ENCODE measurements at regions not wholly inside any gene's neighbourhood (a gene's known extent, or its start where the extent isn't known, plus 50 kb on each side); places are given as distances from the start of the nearest gene placed in this dataset.

DNA sequence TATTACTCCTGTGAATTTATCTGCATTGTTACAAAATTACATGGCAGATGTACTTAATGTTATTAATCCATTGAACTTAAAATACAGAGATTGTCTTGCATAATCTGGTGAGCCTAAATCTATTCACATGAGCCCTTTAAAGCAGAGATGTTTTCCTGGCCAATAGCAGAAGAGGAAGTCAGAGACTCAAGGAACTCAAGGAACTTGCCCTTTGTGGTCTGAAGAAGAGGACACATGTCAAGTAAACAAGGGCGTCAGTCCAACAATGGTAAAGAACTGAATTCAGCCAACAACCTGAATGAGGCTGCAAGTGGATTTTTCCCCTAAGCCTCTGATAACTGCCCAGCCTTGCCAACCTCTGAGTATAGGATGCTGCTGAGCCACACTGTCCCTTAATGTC, 356.3 kb upstream of the PKDCC start:
- DNase-seq (ENCODE audit: low spot score): no peak

DNA sequence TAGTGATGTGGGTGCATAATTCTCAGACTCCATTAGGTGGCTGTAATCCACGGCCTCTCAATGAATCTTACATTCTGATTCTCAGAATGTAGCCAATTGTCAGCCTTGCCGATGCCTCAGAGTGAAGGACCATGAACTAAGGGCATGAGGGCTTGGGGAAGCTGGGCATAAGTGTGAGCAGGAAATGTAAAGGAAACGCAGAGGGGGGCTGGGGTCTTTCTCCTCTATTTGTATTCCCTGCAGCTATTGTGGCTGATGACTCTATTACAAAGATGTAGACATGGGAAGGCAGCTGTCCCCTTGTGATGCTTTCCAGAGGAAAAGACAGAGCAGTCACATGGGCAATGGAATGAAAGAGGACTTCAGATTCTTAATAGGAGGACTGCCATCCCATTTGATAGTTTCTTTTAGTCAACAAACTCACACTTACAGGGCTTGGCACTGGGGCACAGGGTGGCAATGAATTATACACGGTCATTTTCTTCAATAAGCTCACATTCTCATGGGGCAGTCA, 353.2 kb upstream of the PKDCC start:
- no peak for DNase-seq (ENCODE audit: low spot score)

DNA sequence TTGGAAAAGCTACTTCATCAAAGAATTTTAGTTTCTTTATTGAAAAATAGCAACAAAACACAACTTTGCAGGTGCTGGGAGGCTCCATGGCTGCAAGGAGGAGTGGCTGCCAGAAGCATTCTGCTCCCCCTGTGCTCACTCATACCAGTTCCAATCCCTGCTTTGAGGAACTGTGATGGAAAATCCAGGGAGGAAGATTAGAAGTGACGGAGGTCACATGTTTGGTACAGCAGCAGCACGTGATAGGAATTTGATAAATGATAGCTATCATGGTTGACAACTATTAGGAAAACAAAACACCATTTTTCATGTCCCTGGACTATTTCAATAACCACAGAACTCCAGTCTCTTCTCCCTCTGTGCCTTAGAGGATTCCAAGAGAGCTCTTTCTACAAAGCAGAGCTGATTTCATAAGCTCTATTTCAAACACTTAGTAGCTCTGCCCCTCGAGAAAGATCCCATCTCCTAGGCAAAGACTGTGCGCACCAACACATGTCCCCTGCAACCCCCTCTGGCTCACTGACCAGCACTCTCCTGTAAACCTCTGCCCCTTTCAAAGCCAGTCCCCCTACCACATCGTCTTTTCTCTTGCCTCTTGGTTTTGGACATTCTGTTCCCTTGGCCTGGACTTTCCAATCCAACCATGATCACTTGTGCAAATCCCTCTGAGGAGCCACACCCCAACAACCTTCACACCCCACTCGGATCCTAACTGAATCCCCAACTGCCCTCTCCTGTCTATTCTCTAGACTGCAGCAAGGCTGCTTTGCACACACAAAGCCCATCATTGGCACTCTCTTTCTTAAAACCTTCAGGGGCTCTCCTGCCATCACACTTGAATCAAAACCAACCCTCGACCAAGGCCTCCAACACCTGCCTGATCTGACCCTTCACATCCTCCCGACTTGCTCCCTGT, 352.4 kb upstream of the PKDCC start:
- no peak for DNase-seq (ENCODE audit: low spot score)

DNA sequence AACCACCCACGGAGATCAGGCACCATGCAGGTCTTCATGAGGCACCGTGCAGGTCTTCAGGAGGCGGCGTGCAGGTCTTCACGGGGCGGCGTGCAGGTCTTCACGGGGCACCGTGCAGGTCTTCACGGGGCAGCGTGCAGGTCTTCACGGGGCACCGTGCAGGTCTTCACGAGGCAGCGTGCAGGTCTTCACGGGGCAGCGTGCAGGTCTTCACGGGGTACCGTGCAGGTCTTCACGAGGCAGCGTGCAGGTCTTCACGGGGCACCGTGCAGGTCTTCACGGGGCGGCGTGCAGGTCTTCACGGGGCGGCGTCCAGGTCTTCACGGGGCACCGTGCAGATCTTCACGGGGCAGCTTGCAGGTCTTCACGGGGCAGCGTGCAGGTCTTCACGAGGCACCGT, 350.4 kb upstream of the PKDCC start:
- no peak for DNase-seq (ENCODE audit: low spot score)

DNA sequence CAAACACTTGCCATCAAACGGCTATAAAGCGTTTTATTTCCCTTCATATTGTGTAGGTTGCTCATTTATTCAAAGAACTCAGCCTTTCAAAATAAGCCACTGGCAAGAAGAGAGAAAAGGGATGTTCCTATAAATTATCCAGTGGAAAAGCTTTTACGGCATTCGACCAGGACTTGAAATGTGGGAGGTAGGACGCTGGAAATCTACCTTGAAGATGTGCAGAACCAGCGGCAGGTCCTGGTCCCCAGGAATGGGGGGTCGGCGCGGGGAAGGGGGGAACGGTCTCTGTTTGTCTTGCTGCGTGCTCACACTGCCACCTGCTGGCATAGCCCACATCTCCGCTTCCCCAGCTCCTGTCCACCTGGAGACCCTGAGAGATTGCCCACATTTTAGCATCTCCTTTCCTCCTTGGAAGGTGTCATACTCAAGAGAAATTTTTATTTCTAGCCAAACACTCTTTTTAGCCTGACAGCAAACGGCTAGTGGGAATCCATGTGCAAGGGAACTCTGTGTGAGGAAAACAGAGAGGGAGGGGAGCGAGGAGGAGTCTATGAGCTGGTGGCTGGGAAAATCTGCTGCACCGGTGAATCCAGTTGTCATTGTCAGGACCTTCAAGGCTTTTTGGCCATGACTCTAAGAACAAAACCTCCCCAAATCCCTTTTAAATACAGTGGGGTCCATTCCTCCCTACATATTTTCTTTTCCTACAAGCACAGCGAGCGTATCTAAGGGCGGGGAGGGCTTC, 349.0 kb upstream of the PKDCC start:
- no peak for DNase-seq (ENCODE audit: low spot score)

DNA sequence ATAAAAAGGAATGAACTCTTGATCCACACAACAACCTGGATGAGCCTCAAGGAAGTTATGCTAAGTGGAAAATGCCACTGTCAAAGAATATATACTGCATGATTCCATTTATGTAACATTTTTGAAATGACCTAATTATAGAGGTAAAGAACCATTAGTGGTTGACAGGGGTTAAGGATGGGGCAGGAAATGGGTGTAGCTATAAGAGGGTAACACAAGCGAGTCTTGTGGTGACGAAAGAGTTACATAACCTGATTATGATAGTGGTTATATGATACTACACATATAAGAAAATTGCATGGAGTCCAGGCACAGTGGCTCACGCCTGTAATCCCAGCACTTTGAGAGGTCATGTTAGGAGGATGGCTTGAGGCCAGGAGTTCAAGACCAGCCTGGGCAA, 346.6 kb upstream of the PKDCC start:
- no peak for DNase-seq (ENCODE audit: low spot score)

DNA sequence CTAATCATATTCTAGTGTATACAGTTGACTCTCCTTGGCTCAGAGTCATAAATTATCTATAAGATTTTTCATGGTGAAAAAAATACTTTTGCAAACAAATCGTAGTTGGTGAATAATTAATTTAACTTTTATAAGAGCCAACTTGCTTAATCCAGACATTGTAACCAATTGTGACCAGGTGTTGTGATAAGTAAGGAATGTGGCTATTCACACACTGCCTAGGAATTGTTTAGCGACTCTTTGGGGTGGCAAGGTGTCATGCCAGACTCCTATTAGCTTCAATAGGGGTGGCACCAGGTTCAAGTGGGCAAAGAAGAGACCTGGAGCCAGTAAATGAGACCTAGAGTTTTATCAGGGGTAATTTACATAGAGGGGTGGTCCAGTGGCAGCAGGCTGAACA, 344.7 kb upstream of the PKDCC start:
- no peak for DNase-seq (ENCODE audit: low spot score)

DNA sequence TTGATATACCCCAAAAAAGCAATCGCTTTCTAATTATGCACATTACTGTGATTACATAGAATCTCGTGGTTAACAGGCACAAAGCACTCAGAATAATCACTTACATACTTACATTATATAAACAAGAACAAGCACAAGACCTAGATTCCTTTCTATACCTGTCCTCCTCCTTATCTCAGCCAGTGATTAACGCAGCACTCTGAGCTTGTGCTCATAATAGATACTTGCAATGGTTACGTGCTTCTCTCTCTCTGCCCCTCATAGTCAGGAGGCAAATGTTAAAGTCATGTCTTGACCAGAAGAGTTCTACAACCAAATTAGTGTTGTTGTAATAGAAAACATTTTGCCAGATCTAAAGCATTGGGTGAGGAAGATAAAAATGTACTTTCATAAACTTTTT, 342.2 kb upstream of the PKDCC start:
- no peak for DNase-seq (ENCODE audit: low spot score)

DNA sequence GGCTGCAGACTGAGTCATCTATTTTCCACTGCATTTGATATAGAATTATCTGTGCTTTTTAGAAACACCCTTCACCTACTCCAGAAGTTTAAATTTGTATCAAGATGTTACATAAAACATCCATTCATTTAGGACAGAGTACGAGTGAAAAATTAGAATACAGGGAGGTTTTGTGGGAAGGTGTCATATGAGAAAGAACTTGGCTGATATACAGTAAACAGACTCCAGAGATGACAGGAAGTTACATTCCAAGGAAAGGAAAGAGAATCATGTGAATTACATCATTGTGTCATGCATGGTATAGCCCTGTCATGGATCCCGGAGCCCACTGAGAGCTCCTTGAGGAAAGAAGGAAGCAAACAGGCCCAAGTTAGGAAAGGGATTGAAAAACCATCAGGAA, 341.5 kb upstream of the PKDCC start:
- peak; percentile 12 for DNase-seq (ENCODE audit: low spot score)

DNA sequence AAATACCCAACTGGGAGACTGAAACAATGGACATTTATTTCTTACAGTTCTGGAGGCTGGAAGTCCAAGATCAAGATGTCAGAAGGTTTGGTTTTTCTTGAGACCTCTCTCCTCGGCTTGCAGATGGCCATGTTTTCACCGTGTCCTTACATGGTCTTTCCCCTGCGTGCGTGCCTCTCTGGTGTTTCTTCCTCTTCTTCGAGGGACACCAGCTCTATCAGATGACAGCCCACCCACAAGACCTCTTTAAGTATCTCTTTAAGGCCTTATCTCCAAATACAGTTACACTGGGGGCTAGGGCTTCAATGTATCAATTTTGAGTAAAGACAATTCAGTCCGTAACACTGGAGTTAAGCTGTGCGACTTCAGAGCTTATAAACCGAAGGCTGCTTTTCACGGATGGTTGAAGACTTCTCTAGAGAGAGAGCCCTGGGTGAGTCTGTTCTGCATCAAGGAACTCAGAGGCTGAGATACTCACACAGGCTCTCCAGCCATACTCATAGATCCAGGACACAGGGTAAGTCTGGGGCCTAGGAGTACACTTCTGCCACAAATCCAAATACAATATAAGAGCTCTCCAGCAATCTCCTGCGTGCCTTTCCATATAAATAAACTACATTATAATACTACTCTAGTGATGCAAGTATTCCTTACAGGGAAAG, 339.9 kb upstream of the PKDCC start:
- peak; percentile 60 for DNase-seq (ENCODE audit: low spot score)

DNA sequence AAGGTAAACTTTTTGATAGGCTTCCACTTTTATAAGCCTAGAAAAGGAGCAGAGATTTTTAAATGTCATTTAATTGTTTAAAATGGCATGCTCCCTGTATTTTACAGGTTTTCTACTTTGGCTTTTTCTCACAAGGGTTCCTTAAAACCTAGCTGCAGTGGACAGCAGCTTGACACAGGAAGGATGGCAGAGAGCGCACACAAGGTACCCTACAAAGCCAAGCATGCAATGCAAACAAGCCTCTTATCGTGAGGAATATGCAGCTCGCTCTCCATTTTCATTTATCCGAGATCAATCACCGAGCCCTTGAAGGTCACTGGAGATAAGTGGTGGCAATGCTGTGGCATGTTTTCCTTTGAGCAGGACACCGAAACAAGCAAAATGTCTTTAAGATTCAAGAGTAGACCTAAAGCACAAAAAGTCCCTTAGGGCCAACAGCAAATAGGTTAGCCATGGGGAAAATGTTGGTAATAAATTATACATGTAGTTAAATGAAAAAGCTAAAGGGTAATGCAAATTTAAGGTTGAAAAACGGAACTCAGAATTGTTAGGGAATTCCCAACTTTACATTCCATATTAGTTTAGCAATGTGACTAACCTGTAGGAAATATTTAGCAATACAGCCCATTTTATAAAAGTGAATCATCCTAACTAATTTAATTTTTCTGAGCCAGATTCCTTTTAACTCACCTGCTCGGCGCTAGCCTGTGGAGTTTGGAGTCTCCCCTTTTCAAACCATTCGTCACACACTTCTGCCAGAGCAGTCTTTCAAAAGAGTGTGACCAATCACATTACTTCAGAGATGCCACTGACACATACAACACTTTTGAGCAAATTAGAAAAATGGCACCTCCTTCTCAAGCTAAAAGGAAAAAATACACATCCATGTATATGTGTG, 337.9 kb upstream of the PKDCC start:
- DNase-seq (ENCODE audit: low spot score): peak; percentile 72

DNA sequence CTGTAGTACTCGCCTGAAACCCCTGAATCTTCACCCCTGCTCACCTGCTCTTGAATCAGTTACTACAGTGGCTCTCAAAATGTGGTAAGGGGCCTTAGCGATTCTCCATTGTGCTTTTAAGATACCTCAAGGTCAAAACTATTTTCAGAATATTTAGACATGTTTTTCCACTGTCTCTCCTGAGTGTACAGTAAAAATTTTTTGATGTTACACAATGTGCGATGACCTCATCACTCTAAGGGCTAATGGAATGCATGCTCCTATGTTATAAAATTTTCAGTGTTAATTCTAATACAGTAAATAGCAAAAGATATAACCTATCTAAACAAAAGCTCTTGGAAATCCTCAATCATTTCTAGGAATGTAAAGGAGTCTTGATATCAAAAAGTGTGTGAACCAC, 336.9 kb upstream of the PKDCC start:
- peak; percentile 25 for DNase-seq (ENCODE audit: low spot score)

DNA sequence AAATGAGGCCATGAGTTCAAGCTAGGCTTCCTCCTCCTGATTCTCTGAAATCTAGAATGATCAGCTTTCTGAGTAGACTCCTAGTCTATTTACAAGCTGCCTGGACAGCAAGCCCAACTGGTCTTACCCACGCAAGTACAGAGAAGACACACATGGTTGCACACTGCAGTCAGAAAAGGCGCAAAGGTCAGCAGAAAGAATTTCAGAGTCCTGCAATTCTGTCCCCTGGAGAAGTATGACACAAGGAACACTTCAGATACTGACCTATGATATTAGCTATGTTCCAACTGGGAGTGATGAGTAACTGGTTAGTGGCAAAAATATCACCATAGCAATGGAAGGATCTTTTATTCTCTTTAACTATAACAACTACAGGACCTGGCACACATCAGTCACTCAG, 336.1 kb upstream of the PKDCC start:
- peak; percentile 98 for DNase-seq (ENCODE audit: low spot score)

DNA sequence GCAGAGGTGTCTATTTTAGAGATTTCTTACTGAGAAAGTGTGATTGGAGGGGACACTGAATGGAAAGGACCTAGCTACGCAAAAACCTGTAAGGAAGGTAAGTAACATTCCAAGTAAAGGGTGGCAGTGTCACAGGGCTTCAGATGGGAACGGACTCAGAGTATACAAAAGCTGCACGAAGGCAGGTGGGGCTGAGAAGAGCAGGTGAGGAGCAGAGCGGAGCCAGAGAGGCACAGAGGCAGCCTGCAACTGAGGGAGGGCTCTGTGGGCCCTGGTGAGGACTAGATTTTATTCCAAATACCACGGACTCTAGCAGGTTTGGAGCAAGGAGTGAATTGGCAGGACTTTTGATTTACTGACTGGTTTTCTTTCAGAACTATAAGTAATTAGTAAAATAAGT, 331.3 kb upstream of the PKDCC start:
- no peak for DNase-seq (ENCODE audit: low spot score)

DNA sequence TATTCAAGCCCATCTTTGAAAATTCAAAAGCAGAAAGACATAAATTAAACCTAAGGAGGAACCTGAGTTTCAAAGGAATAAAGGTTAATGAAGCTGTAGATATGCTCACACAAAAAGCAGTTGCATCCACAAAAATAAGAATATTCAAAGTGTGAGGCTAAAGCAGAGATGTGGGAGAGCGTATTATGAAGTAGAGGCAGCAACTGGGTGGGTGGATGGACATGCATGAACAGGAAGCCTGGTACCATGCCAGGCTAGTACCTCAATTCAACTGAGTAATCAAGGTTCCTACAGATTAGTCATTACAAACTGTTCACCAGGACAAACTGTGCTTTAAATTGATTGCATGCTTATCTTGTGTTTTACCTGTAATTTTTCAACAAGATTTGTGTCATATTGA, 330.0 kb upstream of the PKDCC start:
- DNase-seq (ENCODE audit: low spot score): peak; percentile 77

DNA sequence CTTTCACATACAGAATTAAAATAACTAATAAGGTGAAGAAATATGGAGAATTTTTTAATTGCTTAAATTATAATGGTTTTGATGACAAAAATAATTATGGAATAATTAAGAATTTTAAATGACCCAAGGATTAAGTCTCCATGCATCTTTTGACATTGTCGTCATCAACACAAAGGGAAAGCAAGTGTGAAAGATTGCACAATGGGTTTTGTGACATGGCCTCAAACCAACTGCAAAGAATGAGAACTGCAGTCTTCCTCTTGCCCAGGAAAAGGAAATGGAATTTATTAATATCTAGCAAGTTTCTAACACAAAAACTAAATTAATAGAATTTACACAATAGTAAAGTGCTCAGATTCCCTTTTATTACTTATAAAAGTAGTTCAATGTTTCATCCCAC, 329.1 kb upstream of the PKDCC start:
- DNase-seq (ENCODE audit: low spot score): no peak

DNA sequence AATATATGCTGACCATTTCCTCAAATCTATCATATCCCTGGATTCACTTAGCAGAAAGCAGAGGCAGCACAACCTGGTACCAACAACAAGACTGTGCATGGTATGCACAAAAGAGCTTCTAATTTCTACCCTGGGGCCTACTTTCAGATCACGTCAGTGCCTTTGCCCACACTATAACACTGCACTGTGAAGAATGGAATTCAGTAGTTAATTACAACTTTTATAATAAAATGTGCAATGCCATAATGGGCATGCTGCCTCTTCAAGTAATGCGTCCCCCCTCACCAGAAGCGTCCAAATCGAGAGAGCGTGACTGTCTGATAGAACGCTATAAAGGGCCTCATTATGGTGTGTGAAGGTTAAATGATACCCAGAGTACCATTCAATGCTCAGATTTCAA, 328.1 kb upstream of the PKDCC start:
- DNase-seq (ENCODE audit: low spot score): no peak

DNA sequence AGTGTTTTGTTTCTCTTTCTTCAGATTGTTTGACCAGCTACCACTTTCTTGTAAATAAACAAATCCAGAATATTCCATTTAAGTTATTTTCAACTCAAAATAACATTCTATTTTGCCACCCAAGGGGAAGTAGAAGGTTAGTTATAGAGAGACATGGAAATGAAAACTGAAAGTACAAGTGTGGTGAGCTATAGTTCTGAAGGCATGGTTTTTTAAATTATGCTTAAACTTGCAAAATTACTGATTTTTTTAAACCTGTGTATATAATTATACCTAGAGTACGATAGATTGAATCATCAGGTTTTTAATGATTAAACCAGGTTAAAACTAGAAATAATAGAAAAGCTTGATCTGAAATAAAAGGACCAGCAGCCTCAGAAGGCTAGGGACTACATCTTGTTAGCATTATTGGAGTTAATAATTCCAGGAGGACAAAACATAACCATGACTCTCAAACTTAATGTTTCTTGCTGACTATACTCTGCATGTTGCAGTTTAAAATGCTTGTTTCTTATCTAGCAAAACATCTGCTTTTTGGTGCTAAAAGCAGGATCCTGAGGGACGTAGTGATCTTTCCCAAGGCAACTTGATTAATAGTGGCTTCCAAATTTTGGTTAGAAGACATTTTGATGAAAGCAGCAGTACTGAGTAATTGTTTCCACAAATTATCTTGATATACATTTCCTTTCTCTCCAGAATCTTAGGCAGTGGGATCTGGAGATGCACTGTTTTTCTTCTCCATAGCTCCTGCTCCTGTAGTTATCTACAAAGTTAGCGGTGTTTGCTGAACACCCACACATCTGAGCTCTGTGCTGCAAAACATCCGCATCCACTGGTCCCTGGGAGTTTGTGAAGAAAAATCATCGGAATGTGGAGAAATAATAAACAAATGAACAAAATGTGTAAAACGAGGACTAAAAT, 327.2 kb upstream of the PKDCC start:
- no peak for DNase-seq (ENCODE audit: low spot score)

DNA sequence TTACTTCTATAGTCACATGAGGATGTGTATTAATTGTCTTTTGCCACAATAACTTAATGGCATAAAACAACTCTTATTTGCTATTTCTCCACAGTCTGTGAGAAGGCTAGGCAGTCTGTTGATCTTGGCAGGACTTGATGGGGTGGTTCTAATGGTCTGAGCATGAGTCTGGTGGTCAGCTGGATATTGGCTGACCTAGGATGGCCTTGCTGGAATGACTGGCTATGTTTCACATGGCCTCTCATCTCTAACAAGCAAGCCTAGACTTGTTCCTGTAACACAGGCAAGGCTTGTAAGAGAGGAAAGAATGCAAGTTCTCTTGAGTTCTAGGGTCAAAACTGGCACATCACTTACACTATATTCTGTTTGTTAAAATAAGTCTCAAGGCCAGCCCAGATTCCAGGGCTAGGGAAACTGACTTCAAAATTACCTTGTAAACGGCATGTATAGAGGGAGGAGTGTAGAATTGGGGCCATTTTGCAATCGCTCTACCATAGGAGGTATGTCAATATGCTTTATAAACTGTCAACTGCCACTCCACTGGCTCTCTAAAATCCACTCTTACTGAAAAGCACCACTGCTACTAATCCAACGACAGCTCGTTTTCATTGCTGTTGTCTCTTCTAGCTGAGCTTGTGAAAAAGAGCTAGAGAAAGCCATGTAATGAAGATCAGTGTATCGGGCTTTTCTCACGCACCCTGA, 325.0 kb upstream of the PKDCC start:
- peak; percentile 74 for DNase-seq (ENCODE audit: low spot score)

DNA sequence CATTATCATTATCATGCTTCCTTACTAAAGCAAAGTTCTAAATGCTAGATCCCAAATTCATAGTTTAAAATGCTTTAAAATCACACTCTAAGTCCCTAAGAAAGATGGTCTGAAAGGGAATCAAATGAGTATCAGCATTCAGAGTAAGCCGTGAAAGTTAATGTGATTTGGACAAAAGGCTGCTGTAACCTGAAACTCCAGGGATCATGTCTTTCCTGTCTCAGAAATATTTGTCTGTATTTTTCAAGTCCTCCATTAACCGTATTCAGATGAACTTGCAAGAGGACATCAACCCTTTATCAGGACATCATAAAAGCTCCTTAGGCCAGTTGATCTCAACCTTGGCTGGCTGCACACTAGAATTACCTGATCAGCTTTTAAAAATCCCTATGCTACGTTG, 324.3 kb upstream of the PKDCC start:
- no peak for DNase-seq (ENCODE audit: low spot score)

Data from kidney tubule cell (primary cell).